ENCODE measurements at regions not wholly inside any gene's neighbourhood (a gene's known extent, or its start where the extent isn't known, plus 50 kb on each side); places are given as distances from the start of the nearest gene placed in this dataset.

- H3K4me1 Mint-ChIP-seq = no peaks in the 10 kb centered on the region
- no peaks in the 10 kb centered on the region for H3K27me3 ChIP-seq (replicated peaks in 1 of 4; ENCODE audit: control extremely low read depth in 1 of 4, control insufficient read depth in 3 of 4, insufficient read depth in 4 of 4, low read length in 3 of 4)
- no peak for DNase-seq
- no peak overlapping the region for H3K27ac Mint-ChIP-seq
- H3K4me2 ChIP-seq (replicated peaks; ENCODE audit: low read depth, low read length, poor library complexity, severe bottlenecking) = no peak overlapping the region
- no peaks in the 10 kb centered on the region for H3K9me3 Mint-ChIP-seq (ENCODE audit: insufficient read depth)
- no peaks in the 10 kb centered on the region for H4K20me1 ChIP-seq (ENCODE audit: control insufficient read depth, insufficient read depth, low read length, poor library complexity, severe bottlenecking)
- H3K27me3 Mint-ChIP-seq = peaks cover 4% of the 10 kb centered on the region
- TF ChIP-seq EZH2 (IDR thresholded peaks at IDR 0.05; ENCODE audit: borderline replicate concordance, insufficient read depth, low read depth, low read length, poor library complexity, severe bottlenecking) = no peak
- no peak for TF ChIP-seq CTCF (IDR thresholded peaks at IDR 0.05)
- no peaks in the 10 kb centered on the region for H3K4me1 ChIP-seq (ENCODE audit: control insufficient read depth in 2 of 2, insufficient read depth in 2 of 2, low read length in 2 of 2)
- H3K79me2 ChIP-seq (ENCODE audit: control insufficient read depth, insufficient read depth, low read length) = no peaks in the 10 kb centered on the region
- POLR2A ChIA-PET = no interaction called here
- CTCF ChIA-PET = no interaction called here
- H3K9ac ChIP-seq (ENCODE audit: low read length) = no peak overlapping the region
- no peak overlapping the region for H3K27ac ChIP-seq (ENCODE audit: low read length in 2 of 2)
- ATAC-seq (ENCODE audit: low read depth) = no peak
- no peak overlapping the region for H2AFZ ChIP-seq (ENCODE audit: insufficient read depth, low read depth, low read length, poor library complexity, severe bottlenecking)
- H3K4me3 ChIP-seq (ENCODE audit: control extremely low read depth in 1 of 5, extremely low read depth in 1 of 5, insufficient read depth in 1 of 5, low read depth in 2 of 5, low read length in 4 of 5) = no peak overlapping the region
- H3K4me3 Mint-ChIP-seq = no peak overlapping the region
- H3K36me3 ChIP-seq (replicated peaks in 1 of 2; ENCODE audit: control extremely low read depth in 1 of 2, control insufficient read depth in 1 of 2, extremely low read depth in 1 of 2, insufficient read depth in 2 of 2, low read length in 1 of 2) = no peaks in the 10 kb centered on the region
- no peaks in the 10 kb centered on the region for H3K9me3 ChIP-seq (ENCODE audit: control extremely low read depth in 1 of 3, control insufficient read depth in 2 of 3, insufficient read depth in 1 of 3, low read length in 2 of 3)
- intact Hi-C loops (cut with micrococcal nuclease) = no loop called here
- WGBS (ENCODE audit: insufficient coverage) = 95% methylated on average over 2 of the region's 5 CpGs
Measured at GRCh38 chr10:22791665-22792064, 77.3 kb upstream of the PIP4K2A start.

- Mint-ChIP-seq H3K4me3 (no peak overlapping the region), H3K27me3 (no peaks in the 10 kb centered on the region), H3K9me3 (ENCODE audit: insufficient read depth) (no peaks in the 10 kb centered on the region), H3K4me1 (no peaks in the 10 kb centered on the region), H3K27ac (no peak overlapping the region)
- CTCF ChIA-PET = no interaction called here
- no CpG with 5 or more reads among the region's 1 CpG for WGBS (ENCODE audit: insufficient coverage)
- DNase-seq = no peak
- intact Hi-C loops (cut with micrococcal nuclease) = no loop called here
- Histone ChIP-seq H3K9me3 (ENCODE audit: control extremely low read depth in 1 of 3, control insufficient read depth in 2 of 3, insufficient read depth in 1 of 3, low read length in 2 of 3) (no peaks in the 10 kb centered on the region), H2AFZ (ENCODE audit: insufficient read depth, low read depth, low read length, poor library complexity, severe bottlenecking) (no peak overlapping the region), H3K79me2 (ENCODE audit: control insufficient read depth, insufficient read depth, low read length) (no peaks in the 10 kb centered on the region), H3K27ac (ENCODE audit: low read length in 2 of 2) (no peak overlapping the region), H4K20me1 (ENCODE audit: control insufficient read depth, insufficient read depth, low read length, poor library complexity, severe bottlenecking) (no peaks in the 10 kb centered on the region), H3K4me3 (ENCODE audit: control extremely low read depth in 1 of 5, extremely low read depth in 1 of 5, insufficient read depth in 1 of 5, low read depth in 2 of 5, low read length in 4 of 5) (no peak overlapping the region), H3K36me3 (replicated peaks in 1 of 2; ENCODE audit: control extremely low read depth in 1 of 2, control insufficient read depth in 1 of 2, extremely low read depth in 1 of 2, insufficient read depth in 2 of 2, low read length in 1 of 2) (no peaks in the 10 kb centered on the region), H3K4me2 (replicated peaks; ENCODE audit: low read depth, low read length, poor library complexity, severe bottlenecking) (no peak overlapping the region), H3K9ac (ENCODE audit: low read length) (no peak overlapping the region), H3K4me1 (ENCODE audit: control insufficient read depth in 2 of 2, insufficient read depth in 2 of 2, low read length in 2 of 2) (no peaks in the 10 kb centered on the region), H3K27me3 (replicated peaks in 1 of 4; ENCODE audit: control extremely low read depth in 1 of 4, control insufficient read depth in 3 of 4, insufficient read depth in 4 of 4, low read length in 3 of 4) (no peaks in the 10 kb centered on the region)
- ATAC-seq (ENCODE audit: low read depth) = no peak
- TF ChIP-seq CTCF (IDR thresholded peaks at IDR 0.05) (no peak), EZH2 (IDR thresholded peaks at IDR 0.05; ENCODE audit: borderline replicate concordance, insufficient read depth, low read depth, low read length, poor library complexity, severe bottlenecking) (no peak)
- POLR2A ChIA-PET = no interaction called here
Measured at GRCh38 chr10:22784668-22785067, 70.3 kb upstream of the PIP4K2A start.
